ENCODE measurements at regions not wholly inside any gene's neighbourhood (a gene's known extent, or its start where the extent isn't known, plus 50 kb on each side); places are given as distances from the start of the nearest gene placed in this dataset.

- H3K9me3 ChIP-seq (replicated peaks; ENCODE audit: control insufficient read depth, insufficient read depth, low read length) = no peaks in the 10 kb centered on the region
- POLR2A ChIA-PET = no interaction called here
Measured at GRCh38 chr6:41450581-41450980, 95.6 kb upstream of the FOXP4 start.

More at GRCh38 chr6:41450581-41450980, 95.6 kb upstream of the FOXP4 start:
- H3K4me1 ChIP-seq (ENCODE audit: control insufficient read depth, extremely low read depth, insufficient read depth, low read length) = no peaks in the 10 kb centered on the region
- H3K4me3 ChIP-seq (replicated peaks in 1 of 3; ENCODE audit: insufficient read depth in 1 of 3, low read depth in 1 of 3, low read length in 3 of 3) = no peak overlapping the region
- no peak overlapping the region for H3K4me2 ChIP-seq (ENCODE audit: insufficient read depth, low read length)
- peaks cover 2 to 8% of the 10 kb centered on the region in 2 experiments for H3K27me3 ChIP-seq (ENCODE audit: control insufficient read depth in 2 of 2, insufficient read depth in 2 of 2, low read length in 2 of 2)
- FAIRE-seq = no peak
- DNase-seq (ENCODE audit: low read depth, low spot score) = no peak
- H3K9ac ChIP-seq (replicated peaks; ENCODE audit: extremely low read depth, insufficient read depth, low read length) = no peak overlapping the region
- H4K20me1 ChIP-seq (replicated peaks; ENCODE audit: control insufficient read depth, extremely low read depth, insufficient read depth, low read length) = no peaks in the 10 kb centered on the region
- no peak overlapping the region for H3K27ac ChIP-seq (ENCODE audit: insufficient read depth, low read depth, low read length)
- no TSS peak for BruUV-seq (replicated peaks)
- H2AFZ ChIP-seq (ENCODE audit: low read depth, low read length) = no peak overlapping the region
- dilution Hi-C loops (cut with MboI; ENCODE audit: extremely low pct_ligation_motif_present, low sequenced_read_pairs) (no loop called here), intact Hi-C loops (cut with micrococcal nuclease) (no loop called here)
- no peaks in the 10 kb centered on the region for H3K79me2 ChIP-seq (ENCODE audit: control insufficient read depth, insufficient read depth, low read length)
- no peaks in the 10 kb centered on the region for H3K36me3 ChIP-seq (ENCODE audit: control insufficient read depth in 2 of 2, extremely low read depth in 1 of 2, insufficient read depth in 2 of 2, low read length in 2 of 2)
- TF ChIP-seq GATA2 (IDR thresholded peaks at IDR 0.05; ENCODE audit: insufficient read depth, insufficient read length, low read depth, low read length) (no peak), MAX (IDR thresholded peaks at IDR 0.05; ENCODE audit: insufficient read depth, insufficient read length) (no peak), JUN (IDR thresholded peaks at IDR 0.05; ENCODE audit: borderline replicate concordance, insufficient read depth, insufficient read length, low read depth) (no peak), EZH2 (IDR thresholded peaks at IDR 0.05; ENCODE audit: borderline replicate concordance, low read depth, low read length, severe bottlenecking) (no peak), POLR2A (IDR thresholded peaks at IDR 0.05; ENCODE audit: low read depth, low read length) (no peak), MYC (IDR thresholded peaks at IDR 0.05; ENCODE audit: low read depth, low read length) (no peak), POLR2AphosphoS5 (IDR thresholded peaks at IDR 0.05; ENCODE audit: insufficient read depth, low read depth, low read length) (no peak), FOS (IDR thresholded peaks at IDR 0.05; ENCODE audit: borderline replicate concordance, insufficient read depth, low read length) (no peak), CTCF (IDR thresholded peaks at IDR 0.05; ENCODE audit: extremely low read depth in 1 of 2, insufficient read depth in 1 of 2, low read depth in 1 of 2, low read length in 2 of 2) (no peak)
- no peaks in the 10 kb centered on the region for H3K9me1 ChIP-seq (replicated peaks; ENCODE audit: control insufficient read depth, extremely low read depth, insufficient read depth, low read length)
- CTCF ChIA-PET = no interaction called here
